HCT116 (cell line): ENCODE measurements at regions not wholly inside any gene's neighbourhood (a gene's known extent, or its start where the extent isn't known, plus 50 kb on each side); places are given as distances from the start of the nearest gene placed in this dataset.

ENCODE experiments used
- CEBPB ChIP-seq: IDR thresholded peaks from 2 replicates; pipeline ENCODE4 v1.6.1; 2012; ENCODE audit warnings: low read depth
- CTCF ChIP-seq, 3 experiments: fragments of 200-600 bp in 1 of 3; sonication (generic) in 1 of 3; IDR thresholded peaks in 2 of 3; conservative IDR thresholded peaks in 1 of 3; 2 replicates each; pipeline ENCODE4 v1.5.1; 2012 to 2017; ENCODE audit warnings: low read depth in 2 of 3, low read length in 2 of 3, antibody characterized with exemption in 1 of 3, borderline replicate concordance in 1 of 3, control low read depth in 1 of 3, mild to moderate bottlenecking in 1 of 3, mixed read lengths in 1 of 3, mixed run types in 1 of 3, moderate library complexity in 1 of 3; ENCODE audit not compliant: insufficient read depth in 1 of 3
- ELF1 ChIP-seq: IDR thresholded peaks from 2 replicates; pipeline ENCODE4 v1.6.1; 2012; ENCODE audit warnings: low read depth, borderline replicate concordance
- EZH2 ChIP-seq: fragments of 200-600 bp; sonication (generic); IDR thresholded peaks from 2 replicates; pipeline ENCODE4 v1.6.1; 2017; ENCODE audit warnings: antibody characterized with exemption, mixed run types
- JUND ChIP-seq: IDR thresholded peaks from 2 replicates; pipeline ENCODE4 v1.6.1; 2012
- POLR2A ChIP-seq: IDR thresholded peaks from 2 replicates; pipeline ENCODE4 v1.7.0; 2011; ENCODE audit warnings: borderline replicate concordance; ENCODE audit not compliant: insufficient read depth, insufficient read length; ENCODE audit errors: extremely low read depth
- REST ChIP-seq: IDR thresholded peaks from 2 replicates; pipeline ENCODE4 v1.6.1; 2012; ENCODE audit warnings: low read depth
- SP1 ChIP-seq: IDR thresholded peaks from 2 replicates; pipeline ENCODE4 v1.6.1; 2012; ENCODE audit warnings: low read depth
- SRF ChIP-seq: IDR thresholded peaks from 2 replicates; pipeline ENCODE4 v1.6.1; 2012; ENCODE audit warnings: low read depth

- TF ChIP-seq CTCF (IDR thresholded peaks at IDR 0.05 in 2 of 3, conservative IDR thresholded peaks at IDR 0.05 in 1 of 3; ENCODE audit: borderline replicate concordance in 1 of 3, insufficient read depth in 1 of 3, low read depth in 2 of 3, low read length in 2 of 3) (no peak), JUND (no peak), CEBPB (no peak), POLR2A (no peak), REST (no peak), ELF1 (no peak), SRF (no peak), EZH2 (no peak), SP1 (no peak)
Observed at GRCh38 chr3:25916321-25916720, 126.4 kb downstream of the OXSM start.
